Activated T-helper 17 cell treated with anti-CD3 and anti-CD28 coated beads, Interleukin-2, amount 50 U/mL, for 72 hours (primary cell): ENCODE measurements at regions not wholly inside any gene's neighbourhood (a gene's known extent, or its start where the extent isn't known, plus 50 kb on each side); places are given as distances from the start of the nearest gene placed in this dataset.
A peak's percentile ranks its signal among the peaks of the same experiment; 100 is the strongest.

Experiments
- ATAC-seq: fragments of 150-1000 bp; cut with Tn5 transposase; replicated peaks from 2 replicates; pipeline ENCODE4 v1.10.0; 2021; ENCODE audit warnings: mild to moderate bottlenecking, moderate library complexity
- H3K27ac Mint-ChIP-seq: one replicate; pipeline ENCODE4 v1.8.0; 2022; ENCODE audit warnings: mixed read lengths
- H3K27me3 Mint-ChIP-seq: one replicate; pipeline ENCODE4 v1.8.0; 2022; ENCODE audit warnings: mixed read lengths
- H3K36me3 Mint-ChIP-seq: one replicate; pipeline ENCODE4 v1.8.0; 2022; ENCODE audit warnings: low read depth, mild to moderate bottlenecking, mixed read lengths
- H3K4me1 Mint-ChIP-seq: one replicate; pipeline ENCODE4 v1.8.0; 2022; ENCODE audit warnings: mixed read lengths
- H3K4me3 Mint-ChIP-seq: one replicate; pipeline ENCODE4 v1.8.0; 2022; ENCODE audit warnings: mild to moderate bottlenecking, mixed read lengths
- H3K9me3 Mint-ChIP-seq: one replicate; pipeline ENCODE4 v1.8.0; 2022; ENCODE audit warnings: mixed read lengths

- no peaks in the 10 kb centered on the region for H3K27me3 Mint-ChIP-seq
- ATAC-seq, result no peak
- peaks cover 23% of the 10 kb centered on the region for H3K4me1 Mint-ChIP-seq
- no peaks in the 10 kb centered on the region for H3K36me3 Mint-ChIP-seq
- H3K27ac Mint-ChIP-seq, result no peak overlapping the region
- H3K4me3 Mint-ChIP-seq, result peak overlapping the region; percentile 27
- H3K9me3 Mint-ChIP-seq, result peaks cover 34% of the 10 kb centered on the region
Observed at GRCh38 chrY:17079887-17080286, 800.1 kb downstream of the CDY2B start.

DNA sequence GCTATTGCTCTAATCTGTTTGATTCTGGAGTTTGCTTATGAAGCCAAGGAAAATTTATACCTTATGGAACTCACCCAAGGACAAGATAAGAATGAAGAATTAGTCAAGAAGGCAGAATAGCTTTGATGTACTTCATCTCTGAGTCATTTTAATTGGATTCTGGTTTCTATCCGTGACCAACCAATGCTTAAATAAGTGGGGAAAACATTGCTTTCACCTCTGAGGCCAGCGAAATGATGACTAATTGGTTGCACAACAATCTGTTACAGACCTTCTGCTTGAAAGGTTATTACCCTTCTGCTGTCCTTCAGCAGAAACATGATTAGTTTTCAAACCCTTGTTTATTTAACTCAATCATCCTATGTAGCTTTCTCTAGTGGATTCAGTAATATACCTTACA is 812.7 kb downstream of the CDY2B start:
- H3K9me3 Mint-ChIP-seq, result peaks cover 14% of the 10 kb centered on the region
- H3K27me3 Mint-ChIP-seq, result no peaks in the 10 kb centered on the region
- no peak for ATAC-seq
- no peaks in the 10 kb centered on the region for H3K36me3 Mint-ChIP-seq
- H3K4me3 Mint-ChIP-seq, result no peak overlapping the region
- H3K4me1 Mint-ChIP-seq, result peaks cover 14% of the 10 kb centered on the region
- no peak overlapping the region for H3K27ac Mint-ChIP-seq

- Mint-ChIP-seq H3K27me3 (no peaks in the 10 kb centered on the region), H3K36me3 (no peaks in the 10 kb centered on the region), H3K4me3 (no peak overlapping the region), H3K9me3 (peaks cover 4% of the 10 kb centered on the region), H3K27ac (no peak overlapping the region), H3K4me1 (no peaks in the 10 kb centered on the region)
- ATAC-seq, result no peak
Observed at GRCh38 chrY:17053041-17053440, 827.0 kb downstream of the CDY2B start.

DNA sequence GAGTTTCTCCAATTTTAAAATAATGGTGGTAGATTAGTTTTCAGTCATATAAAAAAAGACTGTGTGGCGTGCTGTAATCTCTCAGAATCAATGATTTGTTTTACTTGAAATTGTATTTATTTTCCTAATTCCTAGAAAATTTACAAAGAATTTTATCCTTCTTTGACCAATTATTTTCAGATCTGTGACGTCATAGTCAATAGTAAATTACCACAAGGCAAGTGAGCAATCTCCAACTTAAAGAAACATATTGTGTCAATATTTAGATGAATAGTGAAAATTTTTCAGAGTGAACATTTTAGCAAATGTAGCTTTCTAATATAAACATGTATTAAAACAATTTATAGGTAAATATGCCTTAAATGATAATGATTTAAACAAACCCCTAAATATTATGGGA is 829.6 kb downstream of the CDY2B start:
- Mint-ChIP-seq H3K4me1 (no peaks in the 10 kb centered on the region), H3K27ac (no peak overlapping the region), H3K4me3 (no peak overlapping the region), H3K36me3 (no peaks in the 10 kb centered on the region), H3K9me3 (peaks cover 4% of the 10 kb centered on the region), H3K27me3 (no peaks in the 10 kb centered on the region)
- ATAC-seq, result no peak

DNA sequence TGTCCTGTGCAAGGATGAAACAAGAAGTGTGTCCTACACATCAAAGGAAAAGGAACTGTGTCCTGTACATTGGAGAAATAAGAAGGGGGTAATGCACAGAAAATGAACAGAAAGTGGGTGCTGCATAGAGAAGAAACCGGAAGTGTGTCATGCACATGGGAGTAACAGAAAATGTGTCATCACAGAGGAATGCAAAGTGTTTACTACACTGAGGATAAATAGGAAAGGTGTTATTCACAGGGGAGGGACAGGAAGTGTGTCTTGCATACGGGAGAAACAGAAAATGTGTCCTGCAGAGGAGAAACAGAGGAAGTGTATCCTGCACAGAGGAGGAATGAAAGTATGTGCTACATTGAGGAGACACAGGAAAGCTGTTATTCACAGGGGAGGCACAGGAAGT is 834.9 kb downstream of the CDY2B start:
- peaks cover 3% of the 10 kb centered on the region for H3K4me1 Mint-ChIP-seq
- ATAC-seq, result no peak
- no peaks in the 10 kb centered on the region for H3K27me3 Mint-ChIP-seq
- H3K9me3 Mint-ChIP-seq, result peaks cover 7% of the 10 kb centered on the region
- H3K27ac Mint-ChIP-seq, result no peak overlapping the region
- H3K4me3 Mint-ChIP-seq, result no peak overlapping the region
- no peaks in the 10 kb centered on the region for H3K36me3 Mint-ChIP-seq

GRCh38 chrY:17044723-17045122 is 835.3 kb downstream of the CDY2B start:
- Mint-ChIP-seq H3K36me3 (no peaks in the 10 kb centered on the region), H3K27me3 (no peaks in the 10 kb centered on the region), H3K4me3 (no peak overlapping the region), H3K4me1 (peaks cover 3% of the 10 kb centered on the region), H3K27ac (no peak overlapping the region), H3K9me3 (peaks cover 7% of the 10 kb centered on the region)
- no peak for ATAC-seq

DNA sequence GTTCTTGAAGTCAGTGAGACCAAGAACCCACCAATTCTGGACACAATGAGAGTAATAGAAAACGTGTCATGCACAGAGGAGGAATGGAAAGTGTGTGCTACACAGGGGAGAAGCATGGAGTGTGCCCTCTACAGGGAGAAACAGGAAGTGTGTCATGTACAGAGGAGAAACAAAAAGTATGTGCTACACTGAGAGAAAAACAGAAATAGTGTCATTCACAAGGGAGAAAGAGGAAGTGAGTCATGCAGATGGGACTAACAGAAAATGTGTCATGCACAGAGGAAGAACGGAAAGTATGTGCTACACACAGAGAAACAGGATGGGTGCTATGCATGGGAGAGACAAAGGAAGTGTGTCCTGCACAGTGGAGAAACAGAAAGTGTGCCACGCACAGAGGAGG is 835.7 kb downstream of the CDY2B start:
- Mint-ChIP-seq H3K4me3 (no peak overlapping the region), H3K36me3 (no peaks in the 10 kb centered on the region), H3K4me1 (peaks cover 3% of the 10 kb centered on the region), H3K27ac (no peak overlapping the region), H3K9me3 (peaks cover 7% of the 10 kb centered on the region), H3K27me3 (no peaks in the 10 kb centered on the region)
- no peak for ATAC-seq

- Mint-ChIP-seq H3K4me3 (no peak overlapping the region), H3K36me3 (no peaks in the 10 kb centered on the region), H3K27me3 (no peaks in the 10 kb centered on the region), H3K4me1 (peaks cover 3% of the 10 kb centered on the region), H3K27ac (no peak overlapping the region), H3K9me3 (peaks cover 7% of the 10 kb centered on the region)
- no peak for ATAC-seq
Observed at GRCh38 chrY:17038439-17038838, 841.6 kb downstream of the CDY2B start.

DNA sequence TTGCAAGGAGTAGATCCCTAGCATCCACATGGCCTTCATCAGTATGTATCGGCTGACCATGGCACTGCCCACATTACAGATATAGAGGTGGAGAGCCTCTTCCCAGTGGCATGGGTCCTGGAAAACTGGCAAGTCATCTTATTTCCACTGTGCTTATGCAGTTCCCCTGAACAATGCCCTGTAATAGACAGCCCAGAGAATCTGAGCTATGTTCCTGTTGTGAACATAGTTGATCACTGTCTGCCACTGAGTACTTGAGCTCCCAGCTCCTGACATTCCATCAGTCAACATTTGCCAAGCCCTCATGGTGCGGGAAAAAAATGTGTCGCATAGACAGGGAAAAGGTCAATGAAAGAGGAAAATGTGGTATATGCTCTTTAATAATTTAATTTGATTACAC is 861.9 kb downstream of the CDY2B start:
- no peak overlapping the region for H3K4me3 Mint-ChIP-seq

DNA sequence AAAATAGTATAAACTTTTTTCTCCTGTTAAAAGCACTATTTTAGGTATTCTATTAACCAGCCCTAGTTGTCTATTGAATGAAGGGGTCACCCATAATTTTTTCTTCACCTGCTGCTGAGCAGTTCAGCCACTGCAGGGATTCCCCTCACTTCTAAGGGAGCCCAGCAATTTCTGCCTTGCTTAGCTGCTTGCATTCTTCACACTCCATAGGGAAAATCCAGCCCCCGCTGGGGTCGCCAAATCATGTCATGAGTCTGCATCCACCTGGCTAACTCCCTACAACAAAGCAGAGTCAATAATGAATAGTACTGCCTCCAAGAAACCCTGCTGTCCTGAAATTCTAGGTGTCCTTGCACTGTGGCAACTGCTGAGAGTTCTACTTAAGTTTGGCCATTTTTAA is 886.5 kb downstream of the CDY2B start:
- H3K4me3 Mint-ChIP-seq, result no peak overlapping the region
- H3K36me3 Mint-ChIP-seq, result no peaks in the 10 kb centered on the region
- no peak overlapping the region for H3K27ac Mint-ChIP-seq
- no peaks in the 10 kb centered on the region for H3K4me1 Mint-ChIP-seq
- peaks cover 12% of the 10 kb centered on the region for H3K9me3 Mint-ChIP-seq
- no peak for ATAC-seq
- no peaks in the 10 kb centered on the region for H3K27me3 Mint-ChIP-seq

More for the DNA sequence above, 861.9 kb downstream of the CDY2B start:
- Mint-ChIP-seq H3K27me3 (no peaks in the 10 kb centered on the region), H3K4me1 (no peaks in the 10 kb centered on the region), H3K36me3 (no peaks in the 10 kb centered on the region), H3K27ac (no peak overlapping the region), H3K9me3 (peaks cover 3% of the 10 kb centered on the region)
- ATAC-seq, result no peak

- ATAC-seq, result no peak
- Mint-ChIP-seq H3K4me1 (no peaks in the 10 kb centered on the region), H3K36me3 (no peaks in the 10 kb centered on the region), H3K4me3 (no peak overlapping the region), H3K27ac (no peak overlapping the region), H3K9me3 (peaks cover 8% of the 10 kb centered on the region), H3K27me3 (no peaks in the 10 kb centered on the region)
Observed at GRCh38 chrY:16981776-16982175, 898.2 kb downstream of the CDY2B start.

- Mint-ChIP-seq H3K27ac (no peak overlapping the region), H3K27me3 (no peaks in the 10 kb centered on the region), H3K36me3 (no peaks in the 10 kb centered on the region), H3K9me3 (no peaks in the 10 kb centered on the region), H3K4me3 (no peak overlapping the region), H3K4me1 (no peaks in the 10 kb centered on the region)
- no peak for ATAC-seq
Observed at GRCh38 chrY:16959071-16959470, 920.9 kb downstream of the CDY2B start.

GRCh38 chrY:16947221-16947620 is 932.8 kb downstream of the CDY2B start:
- no peaks in the 10 kb centered on the region for H3K4me1 Mint-ChIP-seq
- H3K27ac Mint-ChIP-seq, result no peak overlapping the region
- H3K27me3 Mint-ChIP-seq, result no peaks in the 10 kb centered on the region
- H3K4me3 Mint-ChIP-seq, result no peak overlapping the region
- no peaks in the 10 kb centered on the region for H3K9me3 Mint-ChIP-seq
- no peaks in the 10 kb centered on the region for H3K36me3 Mint-ChIP-seq
- no peak for ATAC-seq
